ENCODE measurements at regions not wholly inside any gene's neighbourhood (a gene's known extent, or its start where the extent isn't known, plus 50 kb on each side); places are given as distances from the start of the nearest gene placed in this dataset.

GRCh38 chr16:86231321-86231995, 278.9 kb upstream of the FOXF1 start:
- TF ChIP-seq, protein P1, sequence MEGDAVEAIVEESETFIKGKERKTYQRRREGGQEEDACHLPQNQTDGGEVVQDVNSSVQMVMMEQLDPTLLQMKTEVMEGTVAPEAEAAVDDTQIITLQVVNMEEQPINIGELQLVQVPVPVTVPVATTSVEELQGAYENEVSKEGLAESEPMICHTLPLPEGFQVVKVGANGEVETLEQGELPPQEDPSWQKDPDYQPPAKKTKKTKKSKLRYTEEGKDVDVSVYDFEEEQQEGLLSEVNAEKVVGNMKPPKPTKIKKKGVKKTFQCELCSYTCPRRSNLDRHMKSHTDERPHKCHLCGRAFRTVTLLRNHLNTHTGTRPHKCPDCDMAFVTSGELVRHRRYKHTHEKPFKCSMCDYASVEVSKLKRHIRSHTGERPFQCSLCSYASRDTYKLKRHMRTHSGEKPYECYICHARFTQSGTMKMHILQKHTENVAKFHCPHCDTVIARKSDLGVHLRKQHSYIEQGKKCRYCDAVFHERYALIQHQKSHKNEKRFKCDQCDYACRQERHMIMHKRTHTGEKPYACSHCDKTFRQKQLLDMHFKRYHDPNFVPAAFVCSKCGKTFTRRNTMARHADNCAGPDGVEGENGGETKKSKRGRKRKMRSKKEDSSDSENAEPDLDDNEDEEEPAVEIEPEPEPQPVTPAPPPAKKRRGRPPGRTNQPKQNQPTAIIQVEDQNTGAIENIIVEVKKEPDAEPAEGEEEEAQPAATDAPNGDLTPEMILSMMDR (IDR thresholded peaks at IDR 0.05): no peak
- no peak for TF ChIP-seq POLR2A (IDR thresholded peaks at IDR 0.05)

Measured in tibial nerve (tissue), 3 donors.